WTC11 (cell line): ENCODE measurements at regions not wholly inside any gene's neighbourhood (a gene's known extent, or its start where the extent isn't known, plus 50 kb on each side); places are given as distances from the start of the nearest gene placed in this dataset.

ENCODE experiments used
- ATAC-seq: fragments of 200-7000 bp; cut with Tn5 transposase; 2 replicates; pipeline ENCODE4 v1.10.0; 2021; ENCODE audit warnings: mild to moderate bottlenecking, moderate library complexity
- CTCF ChIA-PET: fragments of 300-600 bp; sonication (Branson Sonifier 250); formaldehyde crosslinking; loops from one replicate; lab custom pipeline; 2021; ENCODE audit warnings: antibody characterized with exemption; lab: Charles Lee
- POLR2A ChIA-PET: fragments of 350-600 bp; sonication (Branson Sonifier 250); formaldehyde crosslinking; loops from one replicate; lab custom pipeline; 2021; ENCODE audit warnings: antibody characterized with exemption; lab: Charles Lee
- DNase-seq: peaks from one replicate; pipeline ENCODE4 v3.0.0; 2021; ENCODE audit warnings: low spot score
- H3K27ac Mint-ChIP-seq: 2 replicates; pipeline ENCODE4 v1.8.0; 2021; ENCODE audit warnings: mixed read lengths
- H3K27me3 Mint-ChIP-seq: 2 replicates; pipeline ENCODE4 v1.8.0; 2021; ENCODE audit warnings: low read depth, mild to moderate bottlenecking, moderate library complexity, mixed read lengths
- H3K36me3 Mint-ChIP-seq: 2 replicates; pipeline ENCODE4 v1.8.0; 2021; ENCODE audit warnings: mixed read lengths
- H3K4me1 Mint-ChIP-seq: 2 replicates; pipeline ENCODE4 v1.8.0; 2022; ENCODE audit warnings: mixed read lengths
- H3K4me3 Mint-ChIP-seq: 2 replicates; pipeline ENCODE4 v1.8.0; 2021; ENCODE audit warnings: mild to moderate bottlenecking, moderate library complexity, mixed read lengths
- H3K9me3 Mint-ChIP-seq: 2 replicates; pipeline ENCODE4 v1.8.0; 2021; ENCODE audit warnings: mixed read lengths
- ATF1 ChIP-seq: sonication (generic); formaldehyde crosslinking; IDR thresholded peaks from 2 replicates; pipeline ENCODE4 v1.8.1; 2023; ENCODE audit warnings: mild to moderate bottlenecking, moderate library complexity, missing genetic modification reagents
- ATF3 ChIP-seq: sonication (generic); formaldehyde crosslinking; conservative IDR thresholded peaks from 2 replicates; pipeline ENCODE4 v1.8.1; 2022; ENCODE audit warnings: mild to moderate bottlenecking, missing genetic modification reagents
- ATF6 ChIP-seq: sonication (generic); formaldehyde crosslinking; IDR thresholded peaks from 2 replicates; pipeline ENCODE4 v1.8.1; 2023; ENCODE audit warnings: mild to moderate bottlenecking, missing genetic modification reagents
- CDX4 ChIP-seq: fragments of 250-450 bp; sonication (Bioruptor Pico); IDR thresholded peaks from 2 replicates; pipeline ENCODE4 v1.9.0; 2021; ENCODE audit warnings: moderate library complexity, mild to moderate bottlenecking, inconsistent platforms, borderline replicate concordance
- FOXK1 ChIP-seq: sonication (generic); formaldehyde crosslinking; IDR thresholded peaks from 2 replicates; pipeline ENCODE4 v1.8.0; 2022; ENCODE audit warnings: mild to moderate bottlenecking, moderate library complexity, missing genetic modification reagents
- GABPB1 ChIP-seq: sonication (generic); formaldehyde crosslinking; IDR thresholded peaks from 2 replicates; pipeline ENCODE4 v1.8.1; 2023; ENCODE audit warnings: mild to moderate bottlenecking, missing genetic modification reagents
- IRF2 ChIP-seq: sonication (generic); formaldehyde crosslinking; IDR thresholded peaks from 2 replicates; pipeline ENCODE4 v1.8.0; 2022; ENCODE audit warnings: low read depth, missing genetic modification reagents, borderline replicate concordance
- JAZF1 ChIP-seq: fragments of 250-450 bp; sonication (Bioruptor Pico); IDR thresholded peaks from 2 replicates; pipeline ENCODE4 v1.9.0; 2021; ENCODE audit warnings: moderate library complexity, mild to moderate bottlenecking, inconsistent platforms
- MYBL2 ChIP-seq: sonication (generic); formaldehyde crosslinking; IDR thresholded peaks from 2 replicates; pipeline ENCODE4 v1.8.1; 2023; ENCODE audit warnings: mild to moderate bottlenecking, moderate library complexity, missing genetic modification reagents
- NFYB ChIP-seq: sonication (generic); formaldehyde crosslinking; conservative IDR thresholded peaks from 2 replicates; pipeline ENCODE4 v1.8.0; 2022; ENCODE audit warnings: low read depth, missing genetic modification reagents
- NR1H2 ChIP-seq: sonication (generic); formaldehyde crosslinking; IDR thresholded peaks from 2 replicates; pipeline ENCODE4 v1.9.0; 2021; ENCODE audit warnings: mild to moderate bottlenecking, moderate library complexity, missing genetic modification reagents
- NR2C2 ChIP-seq: sonication (generic); formaldehyde crosslinking; IDR thresholded peaks from 2 replicates; pipeline ENCODE4 v1.8.0; 2022; ENCODE audit warnings: mild to moderate bottlenecking, missing genetic modification reagents
- SMAD3 ChIP-seq: sonication (generic); formaldehyde crosslinking; IDR thresholded peaks from 2 replicates; pipeline ENCODE4 v1.8.0; 2022; ENCODE audit warnings: missing genetic modification reagents, mild to moderate bottlenecking, borderline replicate concordance
- SMAD4 ChIP-seq: sonication (generic); formaldehyde crosslinking; IDR thresholded peaks from 2 replicates; pipeline ENCODE4 v1.8.0; 2022; ENCODE audit warnings: mild to moderate bottlenecking, missing genetic modification reagents
- SOX15 ChIP-seq: fragments of 250-450 bp; sonication (Bioruptor Pico); IDR thresholded peaks from 2 replicates; pipeline ENCODE4 v1.9.0; 2021; ENCODE audit warnings: mild to moderate bottlenecking
- TP53 ChIP-seq: sonication (generic); formaldehyde crosslinking; IDR thresholded peaks from 2 replicates; pipeline ENCODE4 v1.8.1; 2023; ENCODE audit warnings: mild to moderate bottlenecking, missing genetic modification reagents
- ZMAT4 ChIP-seq: fragments of 250-450 bp; sonication (Bioruptor Pico); IDR thresholded peaks from 2 replicates; pipeline ENCODE4 v1.9.0; 2021; ENCODE audit warnings: mild to moderate bottlenecking
- ZNF121 ChIP-seq: sonication (generic); formaldehyde crosslinking; IDR thresholded peaks from 2 replicates; pipeline ENCODE4 v1.8.0; 2023; ENCODE audit warnings: missing genetic modification reagents
- ZNF138 ChIP-seq: sonication (generic); formaldehyde crosslinking; conservative IDR thresholded peaks from 2 replicates; pipeline ENCODE4 v1.8.1; 2022; ENCODE audit warnings: mild to moderate bottlenecking, moderate library complexity, missing genetic modification reagents
- ZNF281 ChIP-seq: sonication (generic); formaldehyde crosslinking; IDR thresholded peaks from 2 replicates; pipeline ENCODE4 v1.8.0; 2023; ENCODE audit warnings: mild to moderate bottlenecking, missing genetic modification reagents
- ZNF416 ChIP-seq: fragments of 250-450 bp; sonication (Bioruptor Pico); IDR thresholded peaks from 2 replicates; pipeline ENCODE4 v1.9.0; 2021; ENCODE audit warnings: mild to moderate bottlenecking, inconsistent platforms
- ZNF532 ChIP-seq: fragments of 250-450 bp; sonication (Bioruptor Pico); IDR thresholded peaks from 2 replicates; pipeline ENCODE4 v1.9.0; 2021; ENCODE audit warnings: mild to moderate bottlenecking, borderline replicate concordance

- TF ChIP-seq GABPB1, result no peak
Observed at GRCh38 chr1:30600258-30600657, 123.1 kb downstream of the MATN1 start (continued).

- no peak for DNase-seq
- POLR2A ChIA-PET, result no interaction called here
Observed at GRCh38 chr1:30599721-30600120, 123.7 kb downstream of the MATN1 start.

GRCh38 chr1:30598571-30599114 lies 124.7 kb downstream of the MATN1 start:
- ChIA-PET CTCF (no interaction called here), POLR2A (no interaction called here)
- H3K27ac Mint-ChIP-seq, result no peak overlapping the region
- no peak overlapping the region for H3K4me3 Mint-ChIP-seq
- no peaks in the 10 kb centered on the region for H3K36me3 Mint-ChIP-seq
- DNase-seq, result no peak
- no peak for ATAC-seq
- peaks cover 6% of the 10 kb centered on the region; the same call in 1 of the 2 replicates for H3K27me3 Mint-ChIP-seq
- no peaks in the 10 kb centered on the region for H3K4me1 Mint-ChIP-seq
- H3K9me3 Mint-ChIP-seq, result peaks cover 17% of the 10 kb centered on the region
- TF ChIP-seq ZMAT4 (no peak), JAZF1 (CRISPR knock-in tag) (no peak), CDX4 (CRISPR knock-in tag) (no peak), SMAD4 (CRISPR knock-in tag) (no peak)

More at GRCh38 chr1:30599721-30600120, 123.7 kb downstream of the MATN1 start:
- Mint-ChIP-seq H3K4me1 (0 out of 2 replicates have a peak, but pooled peaks cover 2% of the 10 kb centered on the region), H3K27ac (no peak overlapping the region), H3K9me3 (peaks cover 16% of the 10 kb centered on the region), H3K27me3 (peaks cover 6% of the 10 kb centered on the region; the same call in 1 of the 2 replicates), H3K4me3 (no peak overlapping the region), H3K36me3 (no peaks in the 10 kb centered on the region)
- CTCF ChIA-PET, result interaction anchor here (2.3 kb wide), 1 partner anchor 191 kb away, joined by 7 read pairs; no protein-coding TSS in a partner anchor
- TF ChIP-seq ATF6, result no peak
- no peak for TF ChIP-seq ZNF121 (CRISPR knock-in tag)
- no peak for TF ChIP-seq FOXK1 (CRISPR knock-in tag)
- TF ChIP-seq ZNF532 (CRISPR knock-in tag), result no peak
- TF ChIP-seq ZNF416, result no peak
- ATAC-seq, result no peak

- H3K4me1 Mint-ChIP-seq, result no peaks in the 10 kb centered on the region
- no peak overlapping the region for H3K4me3 Mint-ChIP-seq
- no peaks in the 10 kb centered on the region for H3K36me3 Mint-ChIP-seq
- peaks cover 26% of the 10 kb centered on the region for H3K9me3 Mint-ChIP-seq
- DNase-seq (no peak), ATAC-seq (no peak)
- H3K27me3 Mint-ChIP-seq, result peaks cover 9% of the 10 kb centered on the region; the same call in 1 of the 2 replicates
- no peak overlapping the region for H3K27ac Mint-ChIP-seq
- ChIA-PET CTCF (no interaction called here), POLR2A (no interaction called here)
- TF ChIP-seq IRF2 (CRISPR knock-in tag) (no peak), ATF1 (CRISPR knock-in tag) (no peak), ZNF281 (no peak), ZNF138 (CRISPR knock-in tag) (no peak), SMAD3 (no peak), SOX15 (CRISPR knock-in tag) (no peak), TP53 (CRISPR knock-in tag) (no peak), NFYB (CRISPR knock-in tag) (no peak), ATF3 (CRISPR knock-in tag) (no peak), NR2C2 (CRISPR knock-in tag) (no peak), MYBL2 (CRISPR knock-in tag) (no peak), ZNF121 (CRISPR knock-in tag) (no peak), NR1H2 (CRISPR knock-in tag) (no peak)
Observed at GRCh38 chr1:30597711-30598110, 125.7 kb downstream of the MATN1 start.
